HG02981 (cell line): ENCODE measurements at regions not wholly inside any gene's neighbourhood (a gene's known extent, or its start where the extent isn't known, plus 50 kb on each side); places are given as distances from the start of the nearest gene placed in this dataset.
A peak's percentile ranks its signal among the peaks of the same experiment; 100 is the strongest.

Experiments
- ATAC-seq: cut with Tn5 transposase; IDR thresholded peaks from one replicate; pipeline ENCODE4 v1.9.1; 2021; ENCODE audit warnings: mild to moderate bottlenecking, moderate library complexity; ENCODE audit not compliant: unreplicated experiment

- ATAC-seq: no peak
Measured at GRCh38 chr2:203812294-203813221, 55.0 kb upstream of the CTLA4 start.

GRCh38 chr2:203813684-203814083 lies 53.9 kb upstream of the CTLA4 start:
- ATAC-seq: no peak

- peak; percentile 91 for ATAC-seq
Measured at GRCh38 chr2:203814661-203815540, 52.7 kb upstream of the CTLA4 start.

- no peak for ATAC-seq
Measured at GRCh38 chr2:203815541-203815898, 52.1 kb upstream of the CTLA4 start.

GRCh38 chr2:203817147-203817546 lies 50.4 kb upstream of the CTLA4 start:
- ATAC-seq: no peak
